Right kidney (tissue), 1 donor: ENCODE measurements at regions not wholly inside any gene's neighbourhood (a gene's known extent, or its start where the extent isn't known, plus 50 kb on each side); places are given as distances from the start of the nearest gene placed in this dataset.
A peak's percentile ranks its signal among the peaks of the same experiment; 100 is the strongest.

ENCODE experiments used
- DNase-seq: peaks from one replicate; pipeline ENCODE4 v3.0.0-alpha.2; 2016

DNA sequence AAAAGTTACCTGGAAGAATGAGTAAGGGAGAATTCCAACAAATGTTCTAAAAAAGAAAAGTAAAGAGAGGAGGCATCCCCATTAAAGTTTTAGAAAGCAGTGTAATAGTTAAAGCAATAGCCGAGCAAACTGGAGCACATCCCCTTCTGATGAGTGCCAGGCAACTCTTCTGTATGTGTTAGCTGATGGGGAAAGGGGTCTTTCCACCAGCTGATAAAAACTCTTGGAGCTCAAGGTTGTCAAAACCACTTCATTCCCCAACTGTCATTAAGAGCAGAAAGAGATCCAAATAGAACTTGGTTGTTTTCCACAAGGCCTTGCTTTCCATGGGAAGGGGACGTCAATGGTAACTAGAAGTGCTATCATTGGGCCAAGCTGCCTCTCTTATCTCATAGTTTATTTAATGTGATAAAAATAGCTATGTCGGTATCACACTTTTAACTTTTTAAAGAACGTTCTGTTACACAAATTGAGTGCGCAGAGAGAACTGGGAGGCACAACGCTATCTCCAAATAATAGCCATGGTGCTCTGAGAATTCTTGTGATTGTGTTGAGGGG, 116.9 kb downstream of the POLR2M start:
- DNase-seq: no peak

- no peak for DNase-seq
Measured at GRCh38 chr15:57824186-57824585, 117.7 kb downstream of the POLR2M start.

- DNase-seq: no peak
Measured at GRCh38 chr15:57827021-57827420, 120.5 kb downstream of the POLR2M start.

DNA sequence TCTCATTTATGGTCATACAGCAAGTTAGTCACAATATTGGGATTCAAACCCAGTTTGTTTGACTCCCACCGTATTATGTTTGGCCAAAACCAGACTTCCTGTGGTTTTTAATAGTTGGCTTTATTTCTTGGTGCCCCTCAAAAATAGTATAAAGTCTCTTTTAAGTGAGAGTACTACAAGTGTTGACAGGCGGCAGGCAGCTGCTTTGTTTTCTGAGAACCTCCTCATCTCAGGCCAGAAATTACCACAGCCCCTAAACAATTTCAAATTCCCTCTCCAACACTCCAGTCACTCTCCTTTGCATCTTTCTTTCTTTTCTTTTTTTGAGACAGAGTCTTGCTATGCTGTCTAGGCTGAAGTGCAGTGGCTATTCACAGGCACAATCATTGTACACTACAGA, 121.5 kb downstream of the POLR2M start:
- no peak for DNase-seq

- no peak for DNase-seq
Measured at GRCh38 chr15:57832183-57832582, 125.7 kb downstream of the POLR2M start.

GRCh38 chr15:57835119-57835518, 128.6 kb downstream of the POLR2M start:
- DNase-seq: no peak

- DNase-seq: no peak
Measured at GRCh38 chr15:57849317-57849716, 142.8 kb downstream of the POLR2M start.

DNA sequence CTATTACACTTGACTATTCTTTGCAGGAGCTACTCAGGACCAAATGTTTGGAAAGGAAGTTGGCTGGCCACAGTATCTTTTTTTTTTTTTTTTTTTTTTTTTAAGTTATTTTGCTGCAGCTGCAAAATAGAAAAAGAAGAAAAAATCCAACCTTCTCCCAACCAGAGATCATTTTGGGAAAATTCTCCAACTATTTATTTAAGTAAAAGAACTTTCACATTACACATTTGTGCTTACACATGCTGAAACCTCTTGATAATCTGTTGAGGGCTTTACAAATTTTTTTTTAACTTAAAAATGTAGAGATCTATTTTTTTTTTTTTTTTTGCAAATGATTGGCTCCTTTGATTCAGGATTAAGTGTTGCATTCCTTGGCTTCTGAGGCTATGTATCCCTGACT, 148.0 kb downstream of the POLR2M start:
- no peak for DNase-seq

- DNase-seq: no peak
Measured at GRCh38 chr15:57857871-57858270, 151.4 kb downstream of the POLR2M start.

DNA sequence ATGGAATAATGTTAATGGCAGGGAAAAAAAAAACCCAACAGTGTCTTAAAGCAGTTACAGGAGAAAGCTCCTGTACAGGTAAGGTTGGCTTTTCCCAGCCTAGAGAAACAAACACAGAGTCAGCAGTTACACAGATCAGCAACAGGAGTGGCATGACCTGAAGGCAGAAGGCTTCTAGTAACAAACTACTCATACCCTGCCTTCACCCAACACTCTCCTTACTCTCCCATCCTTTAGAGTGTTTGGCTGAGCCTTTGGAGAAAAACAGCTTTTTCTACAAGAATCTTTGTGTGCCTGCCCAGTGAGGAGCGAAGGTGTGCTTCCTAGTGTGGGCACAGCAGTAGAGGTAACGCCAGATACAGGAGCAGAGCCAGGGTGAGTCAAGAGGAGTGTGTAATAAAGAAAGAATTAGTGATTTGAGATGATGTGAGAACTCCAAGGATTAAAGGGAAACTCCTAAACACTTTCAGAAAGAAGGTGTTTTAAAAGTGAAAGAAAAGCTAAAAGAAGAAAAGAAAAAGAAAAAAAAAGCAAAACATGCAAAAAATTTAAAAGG, 152.7 kb downstream of the POLR2M start:
- no peak for DNase-seq

- DNase-seq: peak; percentile 16
Measured at GRCh38 chr15:57861034-57861638, 154.6 kb downstream of the POLR2M start.

- DNase-seq: no peak
Measured at GRCh38 chr15:57861815-57862586, 155.5 kb downstream of the POLR2M start.

DNA sequence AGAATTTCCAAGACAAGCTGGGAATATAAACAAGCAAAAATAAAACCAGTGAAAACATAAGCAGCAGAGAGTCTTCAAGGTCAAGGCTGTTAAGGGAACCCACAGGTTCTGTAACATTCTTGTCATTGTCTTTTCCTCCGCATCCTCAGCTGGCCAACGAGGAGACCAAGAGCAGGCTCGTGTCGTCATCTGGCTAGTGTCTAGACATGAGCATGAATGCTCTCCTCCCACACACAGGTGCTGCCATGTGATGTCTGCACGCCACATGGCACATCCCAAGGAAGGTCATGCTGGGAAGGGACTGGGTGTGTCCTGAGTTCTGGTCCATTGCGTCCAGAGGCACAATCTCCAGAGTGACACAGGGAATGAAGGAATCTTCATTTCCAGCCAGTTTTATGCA, 156.2 kb downstream of the POLR2M start:
- no peak for DNase-seq

DNA sequence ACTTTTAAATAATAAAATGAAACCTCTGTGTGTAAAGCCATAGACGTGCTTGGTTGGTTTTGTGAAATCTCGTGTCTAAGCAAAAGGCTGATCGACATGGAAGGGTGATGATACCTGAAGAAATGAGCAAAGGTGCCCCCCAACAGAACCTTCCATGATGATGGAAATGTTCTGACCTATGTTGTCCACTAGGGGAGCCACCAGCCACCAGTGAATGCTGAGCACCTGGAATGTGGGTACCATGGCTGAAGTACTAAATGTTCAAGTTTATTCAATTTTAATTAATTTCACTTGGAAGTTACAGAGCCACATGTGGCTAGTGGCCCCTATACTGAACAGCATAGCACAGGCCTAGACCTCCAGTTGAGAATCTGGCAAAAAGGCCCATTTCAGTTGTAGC, 158.8 kb downstream of the POLR2M start:
- DNase-seq: no peak

GRCh38 chr15:57866149-57866736, 159.7 kb downstream of the POLR2M start:
- DNase-seq: peak; percentile 19

DNA sequence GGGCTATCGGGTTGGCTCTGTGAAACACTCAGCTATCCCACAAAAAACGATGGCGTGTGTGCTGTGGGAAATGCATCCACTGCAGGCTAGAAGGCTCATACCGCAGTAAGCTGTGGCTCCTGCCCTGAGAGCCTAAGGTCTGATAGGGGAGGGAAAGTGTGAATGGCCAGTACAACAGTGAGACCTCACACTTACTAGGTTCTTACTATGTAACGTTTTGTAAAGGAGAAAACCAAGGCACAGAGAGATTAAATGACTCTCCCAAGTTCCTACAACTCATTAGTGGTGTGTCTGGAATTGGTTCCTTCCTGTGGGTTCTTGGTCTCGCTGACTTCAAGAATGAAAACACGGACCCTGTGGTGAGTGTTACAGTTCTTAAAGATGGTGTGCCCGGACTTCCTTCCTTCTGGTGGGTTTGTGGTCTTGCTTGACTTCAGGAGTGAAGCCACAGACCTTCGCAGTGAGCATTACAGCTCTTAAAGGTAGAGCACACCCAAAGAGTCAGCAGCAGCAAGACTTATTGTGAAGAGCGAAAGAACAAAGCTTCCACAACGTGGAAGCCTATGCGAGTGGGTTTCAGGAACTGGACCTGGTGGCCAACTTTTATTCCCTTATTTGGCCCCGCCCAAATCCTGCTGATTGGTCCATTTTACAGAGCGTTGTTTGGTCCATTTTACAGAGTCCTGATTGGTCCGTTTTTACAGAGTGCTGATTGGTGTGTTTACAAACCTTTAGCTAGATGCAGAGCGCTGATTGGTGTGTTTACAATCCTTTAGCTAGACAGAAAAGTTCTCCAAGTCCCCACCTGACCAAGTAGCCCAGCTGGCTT, 161.7 kb downstream of the POLR2M start:
- DNase-seq: no peak

DNA sequence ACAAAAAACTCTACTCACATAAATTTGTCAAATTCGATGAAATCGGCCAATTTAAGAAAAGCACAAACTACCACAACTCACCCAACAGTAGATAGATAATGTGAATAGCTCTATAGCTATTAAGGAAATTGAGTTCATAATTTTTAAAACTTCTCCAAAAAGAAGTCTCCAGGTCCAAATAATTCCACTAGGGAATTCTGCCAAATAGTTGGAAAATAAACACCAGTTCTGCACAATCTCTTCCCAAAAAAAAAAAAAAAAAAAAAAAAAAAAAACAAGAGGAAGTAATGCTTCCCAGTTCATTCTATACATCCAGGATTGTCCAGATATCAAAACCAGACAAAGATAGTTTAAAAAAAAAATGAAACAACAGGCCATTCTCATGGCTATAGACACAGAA, 164.2 kb downstream of the POLR2M start:
- DNase-seq: no peak

- no peak for DNase-seq
Measured at GRCh38 chr15:57872281-57873030, 165.9 kb downstream of the POLR2M start.

GRCh38 chr15:57873564-57874209, 167.2 kb downstream of the POLR2M start:
- no peak for DNase-seq

DNA sequence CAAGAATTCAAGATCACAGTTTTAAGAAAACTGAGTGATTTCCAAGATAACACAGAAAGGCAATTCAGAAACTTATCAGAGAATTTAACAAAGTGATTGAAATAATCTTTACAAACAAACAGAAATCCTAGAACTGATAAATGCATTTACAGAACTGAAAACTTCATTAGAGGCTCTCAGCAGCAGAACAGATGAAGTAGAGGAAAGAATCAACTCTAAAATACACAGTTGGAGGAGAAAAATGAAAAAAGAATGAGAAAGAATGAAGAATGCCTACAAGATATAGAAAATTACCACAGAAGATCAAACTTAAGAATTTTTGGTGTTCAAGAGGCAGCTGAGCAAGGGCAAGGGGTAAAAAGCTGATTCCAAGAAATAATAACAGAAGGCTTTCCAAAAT, 168.8 kb downstream of the POLR2M start:
- no peak for DNase-seq

- no peak for DNase-seq
Measured at GRCh38 chr15:57878573-57878972, 172.1 kb downstream of the POLR2M start.
